Liver (tissue), 8 donors: ENCODE measurements at regions not wholly inside any gene's neighbourhood (a gene's known extent, or its start where the extent isn't known, plus 50 kb on each side); places are given as distances from the start of the nearest gene placed in this dataset.

Experiments
- DNase-seq: peaks from one replicate; pipeline ENCODE4 v3.0.0-alpha.2; 2017; ENCODE audit warnings: low spot score
- H3K27ac ChIP-seq, 2 donors: one replicate each; pipeline ENCODE4 v1.7.0; 2013; ENCODE audit warnings: inconsistent platforms in 2 of 2, low read length in 2 of 2, control low read depth in 1 of 2, low read depth in 1 of 2, mild to moderate bottlenecking in 1 of 2
- H3K27me3 ChIP-seq, 4 donors: one replicate each; pipeline versions ENCODE4 v1.6.1 to v1.7.0; 2013; ENCODE audit warnings: low read length in 3 of 4, inconsistent platforms in 1 of 4, mild to moderate bottlenecking in 1 of 4, moderate library complexity in 1 of 4; ENCODE audit not compliant: control insufficient read depth in 4 of 4, insufficient read depth in 4 of 4
- H3K36me3 ChIP-seq, 4 donors: one replicate each; pipeline versions ENCODE4 v1.6.1 to v1.7.0; 2013; ENCODE audit warnings: low read length in 3 of 4, mild to moderate bottlenecking in 3 of 4, low read depth in 1 of 4, moderate library complexity in 1 of 4; ENCODE audit not compliant: control insufficient read depth in 4 of 4, insufficient read depth in 3 of 4
- H3K4me1 ChIP-seq, 4 donors: one replicate each; pipeline versions ENCODE4 v1.6.1 to v1.7.0; 2013; ENCODE audit warnings: low read length in 3 of 4, mild to moderate bottlenecking in 3 of 4, moderate library complexity in 1 of 4; ENCODE audit not compliant: control insufficient read depth in 4 of 4, insufficient read depth in 4 of 4
- H3K4me3 ChIP-seq, 3 donors: one replicate each; pipeline versions ENCODE4 v1.6.1 to v1.7.0; 2013; ENCODE audit warnings: low read length in 3 of 3, control low read depth in 1 of 3, low read depth in 1 of 3, mild to moderate bottlenecking in 1 of 3
- H3K9ac ChIP-seq, 2 donors: one replicate each; pipeline ENCODE4 v1.7.0; 2013; ENCODE audit warnings: low read length in 2 of 2, mild to moderate bottlenecking in 2 of 2, moderate library complexity in 2 of 2, control low read depth in 1 of 2, low read depth in 1 of 2
- H3K9me3 ChIP-seq, 4 donors: one replicate each; pipeline versions ENCODE4 v1.6.1 to v1.7.0; 2013; ENCODE audit warnings: low read length in 3 of 4; ENCODE audit not compliant: control insufficient read depth in 4 of 4
- EGR1 ChIP-seq, 2 donors: IDR thresholded peaks; 2 replicates each; pipeline ENCODE4 v1.6.1; 2016 to 2018; ENCODE audit warnings: antibody characterized with exemption in 2 of 2, low read depth in 2 of 2
- FOXA1 ChIP-seq: IDR thresholded peaks from 2 replicates; pipeline ENCODE4 v1.6.1; 2016; ENCODE audit warnings: antibody characterized with exemption
- FOXA2 ChIP-seq: IDR thresholded peaks from 2 replicates; pipeline ENCODE4 v1.6.1; 2016; ENCODE audit warnings: antibody characterized with exemption
- GABPA ChIP-seq, 2 donors: IDR thresholded peaks in 1 of 2; conservative IDR thresholded peaks in 1 of 2; 2 replicates each; pipeline ENCODE4 v1.6.1; 2016; ENCODE audit warnings: antibody characterized with exemption in 2 of 2, mild to moderate bottlenecking in 1 of 2, moderate library complexity in 1 of 2
- HNF4A ChIP-seq, 2 donors: conservative IDR thresholded peaks; 2 replicates each; pipeline ENCODE4 v1.6.1; 2016; ENCODE audit warnings: antibody characterized with exemption in 2 of 2, mild to moderate bottlenecking in 2 of 2
- HNF4G ChIP-seq: IDR thresholded peaks from 2 replicates; pipeline ENCODE4 v1.6.1; 2016; ENCODE audit warnings: antibody characterized with exemption
- JUND ChIP-seq, 2 donors: IDR thresholded peaks; 2 replicates each; pipeline ENCODE4 v1.6.1; 2016; ENCODE audit warnings: antibody characterized with exemption in 2 of 2
- MAX ChIP-seq: IDR thresholded peaks from 2 replicates; pipeline ENCODE4 v1.6.1; 2016; ENCODE audit warnings: antibody characterized with exemption
- NR2F2 ChIP-seq: IDR thresholded peaks from 2 replicates; pipeline ENCODE4 v1.6.1; 2016; ENCODE audit warnings: antibody characterized with exemption
- RAD21 ChIP-seq, 2 donors: IDR thresholded peaks; 2 replicates each; pipeline ENCODE4 v1.6.1; 2016; ENCODE audit warnings: antibody characterized with exemption in 2 of 2, mild to moderate bottlenecking in 2 of 2
- RXRA ChIP-seq, 2 donors: IDR thresholded peaks; 2 replicates each; pipeline ENCODE4 v1.6.1; 2017 to 2018; ENCODE audit warnings: antibody characterized with exemption in 2 of 2, mild to moderate bottlenecking in 1 of 2
- SP1 ChIP-seq: IDR thresholded peaks from 2 replicates; pipeline ENCODE4 v1.6.1; 2018; ENCODE audit warnings: antibody characterized with exemption, mild to moderate bottlenecking
- TAF1 ChIP-seq: conservative IDR thresholded peaks from 2 replicates; pipeline ENCODE4 v1.6.1; 2016; ENCODE audit warnings: antibody characterized with exemption, mild to moderate bottlenecking
- YY1 ChIP-seq: IDR thresholded peaks from 2 replicates; pipeline ENCODE4 v1.6.1; 2016; ENCODE audit warnings: antibody characterized with exemption, mild to moderate bottlenecking
- WGBS: extraction: QIAGEN DNeasy Blood & Tissue Kit; methylation state at CpG from one replicate; pipeline ENCODE4 v1.1.7; 2013; 5-methylcytosine and 5-hydroxymethylcytosine counted together
- TF ChIP-seq, protein P1 (sequence below): IDR thresholded peaks from 2 replicates; pipeline ENCODE4 v1.6.1; 2016; ENCODE audit warnings: antibody characterized with exemption
- TF ChIP-seq, protein P2 (sequence below): fragments of 150-350 bp; IDR thresholded peaks from 2 replicates; pipeline ENCODE4 v1.5.1; 2017; ENCODE audit warnings: improper control_type of control experiment, low read depth, low read length; ENCODE audit not compliant: missing input control
- TF ChIP-seq, protein P3 (sequence below): IDR thresholded peaks from 2 replicates; pipeline ENCODE4 v1.6.1; 2016; ENCODE audit warnings: antibody characterized with exemption
- TF ChIP-seq, protein P4 (sequence below): IDR thresholded peaks from 2 replicates; pipeline ENCODE4 v1.6.1; 2016; ENCODE audit warnings: antibody characterized with exemption, mild to moderate bottlenecking
- donor health status: healthy.
- donor health status: healthy.
- donor health status: healthy.
- donor health status: healthy.
- donor health status: healthy.

- no peak for TF ChIP-seq MAX
- TF ChIP-seq NR2F2: no peak
- no peak for TF ChIP-seq JUND (IDR thresholded peaks at IDR 0.05)
- TF ChIP-seq YY1: no peak
- no peak for TF ChIP-seq GABPA (IDR thresholded peaks at IDR 0.05 in 1 of 2, conservative IDR thresholded peaks at IDR 0.05 in 1 of 2)
Measured at GRCh38 chr16:63822818-63823217, 1299.0 kb downstream of the CDH11 start (continued).

DNA sequence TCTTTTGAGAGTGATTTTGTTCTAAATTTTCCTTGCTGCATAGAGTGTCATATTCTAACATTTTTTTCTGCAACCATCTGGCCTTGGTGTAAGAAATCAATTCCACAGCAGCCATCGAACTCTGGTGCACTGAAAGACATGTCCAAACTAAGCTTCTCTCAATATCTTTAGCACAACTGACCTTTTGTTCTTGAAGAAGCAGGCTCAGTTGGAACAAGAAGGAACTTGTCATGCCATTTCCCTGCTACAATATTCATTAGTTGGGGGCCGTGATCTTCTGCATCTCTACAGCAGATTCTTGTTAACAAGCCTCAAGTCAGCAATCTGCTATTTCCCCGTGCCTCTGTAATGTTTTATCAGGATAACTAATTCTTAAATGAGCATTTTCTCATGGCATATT lies 1305.6 kb downstream of the CDH11 start:
- WGBS: 59% methylated on average over 3 of the region's 3 CpGs
- TF ChIP-seq RAD21 (IDR thresholded peaks at IDR 0.05) (no peak), FOXA2 (no peak), HNF4A (conservative IDR thresholded peaks at IDR 0.05) (no peak), SP1 (no peak), TAF1 (no peak), EGR1 (IDR thresholded peaks at IDR 0.05; ENCODE audit: low read depth in 2 of 2) (no peak), HNF4G (no peak), MAX (no peak), GABPA (IDR thresholded peaks at IDR 0.05 in 1 of 2, conservative IDR thresholded peaks at IDR 0.05 in 1 of 2) (no peak), YY1 (no peak), RXRA (IDR thresholded peaks at IDR 0.05) (no peak), JUND (IDR thresholded peaks at IDR 0.05) (no peak), FOXA1 (no peak), NR2F2 (no peak)
- TF ChIP-seq, protein P1, sequence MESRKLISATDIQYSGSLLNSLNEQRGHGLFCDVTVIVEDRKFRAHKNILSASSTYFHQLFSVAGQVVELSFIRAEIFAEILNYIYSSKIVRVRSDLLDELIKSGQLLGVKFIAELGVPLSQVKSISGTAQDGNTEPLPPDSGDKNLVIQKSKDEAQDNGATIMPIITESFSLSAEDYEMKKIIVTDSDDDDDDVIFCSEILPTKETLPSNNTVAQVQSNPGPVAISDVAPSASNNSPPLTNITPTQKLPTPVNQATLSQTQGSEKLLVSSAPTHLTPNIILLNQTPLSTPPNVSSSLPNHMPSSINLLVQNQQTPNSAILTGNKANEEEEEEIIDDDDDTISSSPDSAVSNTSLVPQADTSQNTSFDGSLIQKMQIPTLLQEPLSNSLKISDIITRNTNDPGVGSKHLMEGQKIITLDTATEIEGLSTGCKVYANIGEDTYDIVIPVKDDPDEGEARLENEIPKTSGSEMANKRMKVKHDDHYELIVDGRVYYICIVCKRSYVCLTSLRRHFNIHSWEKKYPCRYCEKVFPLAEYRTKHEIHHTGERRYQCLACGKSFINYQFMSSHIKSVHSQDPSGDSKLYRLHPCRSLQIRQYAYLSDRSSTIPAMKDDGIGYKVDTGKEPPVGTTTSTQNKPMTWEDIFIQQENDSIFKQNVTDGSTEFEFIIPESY: no peak
- TF ChIP-seq, protein P2, sequence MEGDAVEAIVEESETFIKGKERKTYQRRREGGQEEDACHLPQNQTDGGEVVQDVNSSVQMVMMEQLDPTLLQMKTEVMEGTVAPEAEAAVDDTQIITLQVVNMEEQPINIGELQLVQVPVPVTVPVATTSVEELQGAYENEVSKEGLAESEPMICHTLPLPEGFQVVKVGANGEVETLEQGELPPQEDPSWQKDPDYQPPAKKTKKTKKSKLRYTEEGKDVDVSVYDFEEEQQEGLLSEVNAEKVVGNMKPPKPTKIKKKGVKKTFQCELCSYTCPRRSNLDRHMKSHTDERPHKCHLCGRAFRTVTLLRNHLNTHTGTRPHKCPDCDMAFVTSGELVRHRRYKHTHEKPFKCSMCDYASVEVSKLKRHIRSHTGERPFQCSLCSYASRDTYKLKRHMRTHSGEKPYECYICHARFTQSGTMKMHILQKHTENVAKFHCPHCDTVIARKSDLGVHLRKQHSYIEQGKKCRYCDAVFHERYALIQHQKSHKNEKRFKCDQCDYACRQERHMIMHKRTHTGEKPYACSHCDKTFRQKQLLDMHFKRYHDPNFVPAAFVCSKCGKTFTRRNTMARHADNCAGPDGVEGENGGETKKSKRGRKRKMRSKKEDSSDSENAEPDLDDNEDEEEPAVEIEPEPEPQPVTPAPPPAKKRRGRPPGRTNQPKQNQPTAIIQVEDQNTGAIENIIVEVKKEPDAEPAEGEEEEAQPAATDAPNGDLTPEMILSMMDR: no peak
- TF ChIP-seq, protein P3, sequence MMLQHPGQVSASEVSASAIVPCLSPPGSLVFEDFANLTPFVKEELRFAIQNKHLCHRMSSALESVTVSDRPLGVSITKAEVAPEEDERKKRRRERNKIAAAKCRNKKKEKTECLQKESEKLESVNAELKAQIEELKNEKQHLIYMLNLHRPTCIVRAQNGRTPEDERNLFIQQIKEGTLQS: no peak
- TF ChIP-seq, protein P4, sequence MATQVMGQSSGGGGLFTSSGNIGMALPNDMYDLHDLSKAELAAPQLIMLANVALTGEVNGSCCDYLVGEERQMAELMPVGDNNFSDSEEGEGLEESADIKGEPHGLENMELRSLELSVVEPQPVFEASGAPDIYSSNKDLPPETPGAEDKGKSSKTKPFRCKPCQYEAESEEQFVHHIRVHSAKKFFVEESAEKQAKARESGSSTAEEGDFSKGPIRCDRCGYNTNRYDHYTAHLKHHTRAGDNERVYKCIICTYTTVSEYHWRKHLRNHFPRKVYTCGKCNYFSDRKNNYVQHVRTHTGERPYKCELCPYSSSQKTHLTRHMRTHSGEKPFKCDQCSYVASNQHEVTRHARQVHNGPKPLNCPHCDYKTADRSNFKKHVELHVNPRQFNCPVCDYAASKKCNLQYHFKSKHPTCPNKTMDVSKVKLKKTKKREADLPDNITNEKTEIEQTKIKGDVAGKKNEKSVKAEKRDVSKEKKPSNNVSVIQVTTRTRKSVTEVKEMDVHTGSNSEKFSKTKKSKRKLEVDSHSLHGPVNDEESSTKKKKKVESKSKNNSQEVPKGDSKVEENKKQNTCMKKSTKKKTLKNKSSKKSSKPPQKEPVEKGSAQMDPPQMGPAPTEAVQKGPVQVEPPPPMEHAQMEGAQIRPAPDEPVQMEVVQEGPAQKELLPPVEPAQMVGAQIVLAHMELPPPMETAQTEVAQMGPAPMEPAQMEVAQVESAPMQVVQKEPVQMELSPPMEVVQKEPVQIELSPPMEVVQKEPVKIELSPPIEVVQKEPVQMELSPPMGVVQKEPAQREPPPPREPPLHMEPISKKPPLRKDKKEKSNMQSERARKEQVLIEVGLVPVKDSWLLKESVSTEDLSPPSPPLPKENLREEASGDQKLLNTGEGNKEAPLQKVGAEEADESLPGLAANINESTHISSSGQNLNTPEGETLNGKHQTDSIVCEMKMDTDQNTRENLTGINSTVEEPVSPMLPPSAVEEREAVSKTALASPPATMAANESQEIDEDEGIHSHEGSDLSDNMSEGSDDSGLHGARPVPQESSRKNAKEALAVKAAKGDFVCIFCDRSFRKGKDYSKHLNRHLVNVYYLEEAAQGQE: no peak
- H3K4me3 ChIP-seq: no peak overlapping the region
- no peaks in the 10 kb centered on the region for H3K4me1 ChIP-seq
- DNase-seq: no peak
- H3K36me3 ChIP-seq: no peaks in the 10 kb centered on the region
- peaks cover 0 to 2% (median 0%) of the 10 kb centered on the region in 4 donors for H3K9me3 ChIP-seq
- no peak overlapping the region for H3K9ac ChIP-seq
- no peaks in the 10 kb centered on the region for H3K27me3 ChIP-seq
- no peak overlapping the region for H3K27ac ChIP-seq
